DND-41 (cell line): ENCODE measurements at regions not wholly inside any gene's neighbourhood (a gene's known extent, or its start where the extent isn't known, plus 50 kb on each side); places are given as distances from the start of the nearest gene placed in this dataset.

ENCODE experiments used
- ATAC-seq: fragments of 200-7000 bp; cut with Tn5 transposase; 3 replicates; pipeline ENCODE4 v1.9.1; 2021; ENCODE audit warnings: low read depth; ENCODE audit not compliant: insufficient read depth
- DNase-seq: peaks from one replicate; pipeline ENCODE4 v3.0.0-alpha.2; 2020
- H2AFZ ChIP-seq: 2 replicates; pipeline ENCODE4 v1.6.0; 2012; ENCODE audit warnings: low read depth, low read length
- H3K27ac ChIP-seq: 2 replicates; pipeline ENCODE4 v1.5.1; 2012; ENCODE audit warnings: low read length, inconsistent platforms
- H3K27me3 ChIP-seq: fragments of 200-600 bp; sonication (generic); 2 replicates; pipeline ENCODE4 v1.6.0; 2012; ENCODE audit warnings: low read length, mild to moderate bottlenecking, inconsistent platforms; ENCODE audit not compliant: insufficient read depth, poor library complexity
- H3K36me3 ChIP-seq: 2 replicates; pipeline ENCODE4 v1.5.1; 2012; ENCODE audit warnings: low read length, inconsistent platforms; ENCODE audit not compliant: insufficient read depth
- H3K4me1 ChIP-seq: 2 replicates; pipeline ENCODE4 v1.5.1; 2012; ENCODE audit warnings: mild to moderate bottlenecking, low read length; ENCODE audit not compliant: insufficient read depth
- H3K4me2 ChIP-seq: 2 replicates; pipeline ENCODE4 v1.6.0; 2012; ENCODE audit warnings: mild to moderate bottlenecking, moderate library complexity, low read length, inconsistent platforms; ENCODE audit not compliant: insufficient read depth
- H3K4me3 ChIP-seq, 2 experiments: fragments of 200-600 bp in 1 of 2; shearing (Covaris generic) in 1 of 2; 2 replicates each; pipeline ENCODE4 v1.5.1; 2012 to 2016; ENCODE audit warnings: inconsistent platforms in 2 of 2, low read length in 2 of 2, mild to moderate bottlenecking in 2 of 2, low read depth in 1 of 2, moderate library complexity in 1 of 2
- H3K79me2 ChIP-seq: 2 replicates; pipeline ENCODE4 v1.6.0; 2012; ENCODE audit warnings: low read length, inconsistent platforms; ENCODE audit not compliant: insufficient read depth
- H3K9ac ChIP-seq: 2 replicates; pipeline ENCODE4 v1.6.0; 2012; ENCODE audit warnings: low read depth, mild to moderate bottlenecking, inconsistent platforms, low read length, moderate library complexity
- H3K9me3 ChIP-seq: 2 replicates; pipeline ENCODE4 v1.5.1; 2012; ENCODE audit warnings: low read length, moderate library complexity, mild to moderate bottlenecking, inconsistent platforms; ENCODE audit not compliant: insufficient read depth, severe bottlenecking
- H4K20me1 ChIP-seq: 2 replicates; pipeline ENCODE4 v1.6.0; 2012; ENCODE audit warnings: low read length; ENCODE audit not compliant: insufficient read depth
- EZH2 ChIP-seq: IDR thresholded peaks from 3 replicates; pipeline ENCODE4 v1.6.1; 2012; ENCODE audit warnings: borderline replicate concordance, low read depth, mild to moderate bottlenecking, moderate library complexity, low read length, inconsistent platforms; ENCODE audit not compliant: severe bottlenecking
- TF ChIP-seq, protein P1 (sequence below): IDR thresholded peaks from 2 replicates; pipeline ENCODE4 v1.5.1; 2012; ENCODE audit warnings: borderline replicate concordance, low read length, moderate library complexity, mild to moderate bottlenecking; ENCODE audit not compliant: poor library complexity, severe bottlenecking; ENCODE audit errors: extremely low read depth

DNA sequence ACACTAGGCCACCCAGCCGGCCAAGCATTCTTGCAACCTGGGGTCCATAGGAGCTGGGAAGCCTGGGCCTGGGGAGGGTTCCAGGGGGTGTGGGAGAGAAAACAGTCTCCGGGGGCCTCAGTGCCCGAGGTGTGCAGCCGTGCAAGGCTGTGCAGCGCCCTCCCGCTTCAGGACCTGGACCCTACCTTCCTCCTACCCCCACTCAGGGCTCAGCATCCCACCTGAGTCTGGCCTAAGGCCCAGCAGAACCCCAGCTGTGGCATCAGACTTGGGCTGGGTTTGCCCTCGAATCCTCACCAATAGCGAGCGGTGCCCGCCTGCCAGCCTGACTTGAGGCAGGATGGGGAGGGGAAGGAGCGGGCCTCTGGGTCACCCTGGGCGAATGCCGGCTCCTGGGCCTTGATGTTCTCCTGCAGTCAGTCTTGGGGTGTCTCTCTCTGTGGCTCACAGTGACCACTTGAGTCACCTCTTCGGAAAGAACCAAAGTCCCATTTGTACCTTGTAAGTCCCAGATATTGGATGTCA is 53.6 kb upstream of the PPARA start:
- Histone ChIP-seq H3K4me2 (no peak overlapping the region), H3K27ac (no peak overlapping the region), H3K79me2 (peaks cover 66% of the 10 kb centered on the region)

DNA sequence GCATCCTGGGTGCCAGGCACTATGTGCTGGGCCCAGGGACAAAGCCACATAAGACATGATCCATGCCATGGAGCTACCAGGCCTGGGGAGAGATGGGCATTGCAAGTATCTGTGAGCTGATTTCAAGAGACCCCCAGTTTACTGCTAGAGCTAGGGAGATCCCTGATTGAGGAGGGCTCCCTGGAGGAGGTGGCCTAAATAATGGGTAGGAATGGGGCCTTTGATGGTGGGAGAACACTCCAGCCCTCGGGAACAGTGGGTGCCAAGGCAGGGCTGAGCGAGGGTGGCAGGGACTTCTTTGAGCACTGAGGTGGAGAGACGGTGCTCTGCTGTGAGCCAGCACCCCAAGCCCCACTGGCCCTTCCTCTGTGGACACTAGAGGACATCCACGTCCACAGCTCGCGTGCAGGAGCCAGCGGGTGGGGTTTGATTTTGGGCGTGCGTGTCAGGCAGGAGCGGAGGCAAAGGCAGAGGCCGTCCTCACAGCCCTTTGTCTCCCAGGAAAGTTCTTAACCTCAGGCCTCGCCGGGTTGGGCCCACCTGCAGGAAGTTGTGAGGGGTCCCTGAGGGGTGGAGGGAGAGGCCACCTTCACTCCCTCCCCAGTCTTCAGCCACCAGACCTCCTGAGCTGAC is 52.9 kb upstream of the PPARA start:
- TF ChIP-seq, protein P1, sequence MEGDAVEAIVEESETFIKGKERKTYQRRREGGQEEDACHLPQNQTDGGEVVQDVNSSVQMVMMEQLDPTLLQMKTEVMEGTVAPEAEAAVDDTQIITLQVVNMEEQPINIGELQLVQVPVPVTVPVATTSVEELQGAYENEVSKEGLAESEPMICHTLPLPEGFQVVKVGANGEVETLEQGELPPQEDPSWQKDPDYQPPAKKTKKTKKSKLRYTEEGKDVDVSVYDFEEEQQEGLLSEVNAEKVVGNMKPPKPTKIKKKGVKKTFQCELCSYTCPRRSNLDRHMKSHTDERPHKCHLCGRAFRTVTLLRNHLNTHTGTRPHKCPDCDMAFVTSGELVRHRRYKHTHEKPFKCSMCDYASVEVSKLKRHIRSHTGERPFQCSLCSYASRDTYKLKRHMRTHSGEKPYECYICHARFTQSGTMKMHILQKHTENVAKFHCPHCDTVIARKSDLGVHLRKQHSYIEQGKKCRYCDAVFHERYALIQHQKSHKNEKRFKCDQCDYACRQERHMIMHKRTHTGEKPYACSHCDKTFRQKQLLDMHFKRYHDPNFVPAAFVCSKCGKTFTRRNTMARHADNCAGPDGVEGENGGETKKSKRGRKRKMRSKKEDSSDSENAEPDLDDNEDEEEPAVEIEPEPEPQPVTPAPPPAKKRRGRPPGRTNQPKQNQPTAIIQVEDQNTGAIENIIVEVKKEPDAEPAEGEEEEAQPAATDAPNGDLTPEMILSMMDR, result no peak
- TF ChIP-seq EZH2, result no peak
- no peak for ATAC-seq
- Histone ChIP-seq H3K9ac (no peak overlapping the region), H2AFZ (no peak overlapping the region), H3K4me2 (no peak overlapping the region), H3K79me2 (peaks cover 63% of the 10 kb centered on the region), H3K27ac (no peak overlapping the region), H4K20me1 (peaks cover 74% of the 10 kb centered on the region), H3K9me3 (no peaks in the 10 kb centered on the region), H3K27me3 (no peaks in the 10 kb centered on the region), H3K4me1 (no peaks in the 10 kb centered on the region), H3K36me3 (peaks cover 84% of the 10 kb centered on the region), H3K4me3 (no peak overlapping the region)
- no peak for DNase-seq

More for the DNA sequence above, 53.6 kb upstream of the PPARA start:
- DNase-seq (no peak), ATAC-seq (no peak)
- Histone ChIP-seq H3K4me1 (no peaks in the 10 kb centered on the region), H3K4me3 (no peak overlapping the region), H3K36me3 (peaks cover 84% of the 10 kb centered on the region), H3K9ac (no peak overlapping the region), H2AFZ (no peak overlapping the region), H3K9me3 (no peaks in the 10 kb centered on the region), H3K27me3 (no peaks in the 10 kb centered on the region), H4K20me1 (peaks cover 80% of the 10 kb centered on the region)
- TF ChIP-seq, protein P1, result no peak
- TF ChIP-seq EZH2, result no peak

DNA sequence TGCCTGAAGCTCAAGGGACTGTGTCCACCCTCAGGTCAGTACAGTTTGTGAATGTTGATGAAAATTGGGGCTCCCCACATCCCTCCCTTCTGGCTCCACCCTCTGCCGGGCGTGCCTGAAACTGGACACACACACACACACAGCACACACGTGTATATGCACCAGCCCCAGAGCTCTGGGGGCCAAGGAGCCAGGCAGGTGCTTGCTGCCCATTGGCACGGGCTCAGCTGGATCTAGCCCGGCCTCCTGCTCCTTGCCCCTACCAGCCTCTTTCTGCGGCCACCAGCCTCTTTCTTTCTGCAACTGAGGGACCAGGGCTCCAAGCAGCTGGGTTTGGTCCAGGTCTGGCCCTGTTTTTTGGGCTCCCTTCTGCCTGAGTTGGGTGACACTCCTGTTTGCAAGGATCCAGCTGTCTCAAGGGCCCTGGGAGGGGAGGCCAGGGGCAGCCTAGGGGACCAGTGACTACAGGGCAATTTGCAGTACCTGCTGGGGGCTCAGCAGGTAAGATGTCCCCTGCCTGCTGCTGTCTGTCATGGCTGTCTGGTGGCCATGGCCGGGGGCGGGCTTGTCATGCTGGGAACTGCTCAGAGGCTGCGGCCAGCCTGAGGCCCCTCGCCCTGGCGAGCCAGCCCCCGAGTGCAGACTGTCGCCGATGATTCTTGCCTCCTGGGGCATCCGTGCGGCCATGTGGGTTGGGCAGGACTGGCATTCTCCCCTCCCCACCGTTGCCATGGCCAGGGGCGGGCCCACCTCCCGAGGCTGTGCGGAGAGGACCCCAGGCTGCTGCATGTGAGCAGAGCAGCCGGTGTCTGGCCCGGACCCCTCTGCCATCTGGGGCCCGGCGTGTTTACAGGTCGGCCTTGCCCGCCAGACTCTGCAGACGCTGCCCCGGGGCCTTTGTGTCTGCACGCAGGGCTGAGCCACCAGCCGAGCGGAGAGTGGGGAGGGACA is 51.5 kb upstream of the PPARA start:
- Histone ChIP-seq H3K79me2 (peaks cover 53% of the 10 kb centered on the region), H2AFZ (no peak overlapping the region), H3K36me3 (peaks cover 85% of the 10 kb centered on the region), H4K20me1 (peaks cover 64% of the 10 kb centered on the region), H3K4me3 (no peak overlapping the region), H3K27me3 (no peaks in the 10 kb centered on the region), H3K4me2 (no peak overlapping the region), H3K9me3 (no peaks in the 10 kb centered on the region), H3K4me1 (no peaks in the 10 kb centered on the region), H3K9ac (no peak overlapping the region), H3K27ac (no peak overlapping the region)
- ATAC-seq (no peak), DNase-seq (no peak)
- TF ChIP-seq, protein P1, result no peak
- no peak for TF ChIP-seq EZH2
